DMS79 treated with DMSO at 0.1 percent for 48 hours (cell line): ENCODE measurements at regions not wholly inside any gene's neighbourhood (a gene's known extent, or its start where the extent isn't known, plus 50 kb on each side); places are given as distances from the start of the nearest gene placed in this dataset.
A peak's percentile ranks its signal among the peaks of the same experiment; 100 is the strongest.

Source experiments
- DNase-seq: peaks from one replicate; lab custom pipeline; 2025; lab: John Stamatoyannopoulos, UW

GRCh38 chr3:150022381-150023238, 51.9 kb upstream of the PFN2 start:
- DNase-seq: peak; percentile 41

- DNase-seq: no peak
Measured at GRCh38 chr3:150020527-150020926, 49.8 kb upstream of the PFN2 start.
